ENCODE measurements at regions not wholly inside any gene's neighbourhood (a gene's known extent, or its start where the extent isn't known, plus 50 kb on each side); places are given as distances from the start of the nearest gene placed in this dataset.
A peak's percentile ranks its signal among the peaks of the same experiment; 100 is the strongest.
"Not testable (repeated sequence)": the region's sequence is repeated elsewhere in the genome, so short reads cannot be mapped to it uniquely, and the experiment has no call there.

DNA sequence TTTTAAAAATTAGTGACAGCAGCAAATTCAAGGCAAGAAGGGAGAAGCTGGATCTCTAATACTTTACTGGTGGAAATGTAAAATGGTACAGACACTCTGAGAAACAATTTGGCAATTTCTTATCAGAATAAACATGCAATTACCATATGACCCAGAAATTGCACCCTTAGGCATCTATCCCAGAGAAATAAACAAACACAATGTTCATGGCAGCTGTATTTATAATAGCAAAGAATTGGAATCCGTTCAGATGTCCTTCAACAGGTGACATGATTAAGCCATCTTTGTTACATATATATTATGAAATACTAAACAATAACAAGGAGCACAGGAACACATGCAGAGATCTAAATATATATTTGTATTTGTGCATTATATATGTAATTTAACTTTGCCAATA is 756.5 kb downstream of the SLITRK1 start:
- no peak for DNase-seq (ENCODE audit: low read depth, low spot score)

GRCh38 chr13:83121896-83122295 is 760.4 kb downstream of the SLITRK1 start:
- DNase-seq (ENCODE audit: low read depth, low spot score): no peak

DNA sequence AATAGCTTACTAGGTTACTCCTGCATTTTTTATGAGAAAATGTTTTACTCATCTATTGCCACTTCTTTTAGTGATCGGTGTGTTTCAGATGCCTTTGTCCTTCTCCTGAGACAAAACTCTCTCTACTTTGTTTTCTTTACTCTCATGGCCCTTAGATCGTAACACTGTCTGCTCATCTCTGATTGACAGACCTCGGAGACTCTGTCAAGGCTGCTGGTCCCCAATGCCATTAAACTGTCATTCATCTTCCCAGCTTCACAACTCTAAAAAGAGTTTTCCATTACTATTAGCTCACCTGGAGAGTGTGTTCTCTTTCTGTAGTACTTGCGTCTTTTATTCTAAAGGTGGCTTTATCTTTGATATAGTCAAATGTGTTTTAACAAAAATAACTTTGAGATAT is 765.2 kb downstream of the SLITRK1 start:
- DNase-seq (ENCODE audit: low read depth, low spot score): no peak

DNA sequence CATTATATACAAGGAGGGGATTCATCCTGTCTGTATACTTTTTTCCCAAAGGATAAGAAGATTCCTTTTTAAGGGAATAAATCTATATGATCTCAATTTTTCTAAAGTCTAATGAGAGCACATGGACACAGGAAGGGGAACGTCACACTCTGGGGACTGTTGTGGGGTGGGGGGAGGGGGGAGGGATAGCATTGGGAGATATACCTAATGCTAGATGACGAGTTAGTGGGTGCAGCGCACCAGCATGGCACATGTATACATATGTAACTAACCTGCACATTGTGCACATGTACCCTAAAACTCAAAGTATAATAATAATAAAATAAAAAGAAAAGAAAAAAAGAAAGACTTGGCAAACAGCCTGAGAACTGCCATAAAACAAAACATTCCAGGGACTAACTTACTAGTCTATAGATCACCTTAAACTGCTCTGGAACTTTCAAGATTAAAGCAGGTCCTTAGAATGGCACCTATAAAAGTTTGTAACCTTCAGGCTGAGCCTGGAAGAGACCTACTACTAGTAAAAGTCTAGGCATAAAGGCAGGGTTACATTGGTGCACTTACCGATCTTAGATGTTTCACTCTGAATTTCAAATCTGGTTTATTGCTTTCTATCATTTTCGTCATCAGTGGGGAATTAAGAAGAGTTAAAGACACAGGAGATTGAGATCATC is 780.6 kb downstream of the SLITRK1 start:
- not testable (repeated sequence) for DNase-seq (ENCODE audit: low read depth, low spot score)

DNA sequence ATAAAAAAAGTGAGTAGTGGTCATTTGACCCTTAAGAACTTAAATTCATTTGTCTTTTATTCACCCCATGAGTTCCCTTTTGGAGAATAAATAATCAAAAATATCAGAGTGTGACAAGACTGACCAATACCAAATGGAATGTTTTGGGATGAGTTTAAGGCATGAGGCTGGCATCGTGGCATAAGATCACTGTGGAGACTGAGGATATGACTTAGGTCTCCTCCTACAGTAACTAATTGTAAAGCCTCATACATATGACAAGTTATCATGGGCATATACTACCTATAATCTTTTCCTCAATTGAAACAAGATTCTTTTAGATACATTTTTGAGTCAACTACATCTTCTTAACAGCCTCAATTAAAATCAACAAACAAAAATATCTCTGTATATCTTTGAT is 782.0 kb downstream of the SLITRK1 start:
- DNase-seq (ENCODE audit: low read depth, low spot score): no peak

- no peak for DNase-seq (ENCODE audit: low read depth, low spot score)
Measured at GRCh38 chr13:83088858-83089257, 793.4 kb downstream of the SLITRK1 start.

DNA sequence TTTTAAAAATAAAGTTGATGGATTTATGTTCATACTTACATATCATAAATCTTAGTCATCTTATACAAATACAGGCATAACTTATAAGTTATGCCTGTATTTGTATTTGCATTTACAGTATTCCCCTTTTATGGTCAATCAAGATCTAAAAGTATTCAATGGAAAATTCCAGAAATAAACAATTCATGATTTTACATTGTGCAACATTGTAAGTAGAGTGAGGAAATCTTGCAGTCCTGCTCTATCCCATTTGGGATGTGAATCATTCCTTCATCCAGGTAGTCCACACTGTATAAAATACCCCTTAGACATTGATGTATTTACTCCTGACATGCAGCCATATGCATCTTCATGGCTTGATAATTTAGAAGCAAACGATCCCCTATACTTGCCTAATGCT is 795.3 kb downstream of the SLITRK1 start:
- DNase-seq (ENCODE audit: low read depth, low spot score): no peak

GRCh38 chr13:83086088-83086487 is 796.2 kb downstream of the SLITRK1 start:
- no peak for DNase-seq (ENCODE audit: low read depth, low spot score)

- no peak for DNase-seq (ENCODE audit: low read depth, low spot score)
Measured at GRCh38 chr13:83085186-83085900, 796.9 kb downstream of the SLITRK1 start.

DNA sequence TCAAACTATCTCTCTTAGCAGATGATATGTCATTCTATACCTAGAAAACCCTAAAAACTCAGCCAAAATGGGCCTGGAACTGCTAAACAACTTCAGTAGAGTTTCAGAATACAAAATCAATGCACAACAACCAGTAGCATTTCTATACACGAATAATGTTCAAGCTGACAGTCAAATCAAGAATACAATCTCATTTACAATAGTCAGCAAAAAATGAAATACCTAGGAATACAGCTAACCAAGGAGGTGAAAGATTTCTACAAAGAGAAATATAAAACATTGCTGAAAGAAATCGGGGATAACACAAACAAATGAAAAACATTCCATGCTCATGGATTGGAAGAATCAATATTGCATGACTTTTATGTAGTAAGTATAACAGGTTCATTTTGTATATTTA is 804.8 kb downstream of the SLITRK1 start:
- DNase-seq (ENCODE audit: low read depth, low spot score): no peak

GRCh38 chr13:83073930-83074329 is 808.3 kb downstream of the SLITRK1 start:
- not testable (repeated sequence) for DNase-seq (ENCODE audit: low read depth, low spot score)

DNA sequence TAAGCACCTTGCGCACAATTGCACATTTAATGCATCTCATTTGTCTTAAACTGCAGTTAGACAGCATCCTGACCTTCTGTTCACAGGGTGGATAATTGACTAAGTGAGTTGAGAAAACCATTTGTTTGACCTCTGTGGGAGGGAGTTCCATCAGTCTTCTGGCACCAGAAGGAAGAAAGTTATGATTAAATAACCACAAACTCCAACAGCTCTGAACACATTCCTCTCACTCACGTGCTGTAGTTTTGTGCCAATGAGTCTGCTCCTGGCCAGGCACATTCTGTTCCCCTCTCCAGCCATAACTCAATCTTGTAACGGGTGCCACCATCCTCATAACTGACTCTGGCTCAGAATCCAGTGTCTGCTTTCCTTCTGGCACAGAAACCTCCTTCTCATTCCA is 817.2 kb downstream of the SLITRK1 start:
- no peak for DNase-seq (ENCODE audit: low read depth, low spot score)

GRCh38 chr13:83057119-83057518 is 825.2 kb downstream of the SLITRK1 start:
- DNase-seq (ENCODE audit: low read depth, low spot score): no peak

- no peak for DNase-seq (ENCODE audit: low read depth, low spot score)
Measured at GRCh38 chr13:83056269-83056668, 826.0 kb downstream of the SLITRK1 start.

DNA sequence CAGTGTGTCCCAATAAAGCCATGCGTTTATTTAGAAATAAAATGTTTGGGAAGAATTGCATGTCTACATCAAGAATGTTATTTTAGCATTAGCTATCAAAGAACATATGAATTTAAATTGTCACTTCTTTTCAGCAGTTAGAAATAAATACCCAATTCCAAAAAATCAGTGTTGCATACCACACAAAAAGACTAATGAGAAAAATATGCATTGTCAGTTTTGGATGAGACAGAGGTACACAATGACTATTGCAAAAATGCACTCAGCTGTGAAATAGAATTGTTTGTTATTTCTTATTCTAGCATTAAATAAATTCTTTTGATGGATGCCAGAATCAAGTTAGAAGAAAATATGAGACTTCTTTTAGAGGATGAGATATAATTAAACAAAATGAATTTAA is 833.9 kb downstream of the SLITRK1 start:
- DNase-seq (ENCODE audit: low read depth, low spot score): no peak

GRCh38 chr13:83024955-83025594 is 857.2 kb downstream of the SLITRK1 start:
- peak; percentile 1 for DNase-seq (ENCODE audit: low read depth, low spot score)

DNA sequence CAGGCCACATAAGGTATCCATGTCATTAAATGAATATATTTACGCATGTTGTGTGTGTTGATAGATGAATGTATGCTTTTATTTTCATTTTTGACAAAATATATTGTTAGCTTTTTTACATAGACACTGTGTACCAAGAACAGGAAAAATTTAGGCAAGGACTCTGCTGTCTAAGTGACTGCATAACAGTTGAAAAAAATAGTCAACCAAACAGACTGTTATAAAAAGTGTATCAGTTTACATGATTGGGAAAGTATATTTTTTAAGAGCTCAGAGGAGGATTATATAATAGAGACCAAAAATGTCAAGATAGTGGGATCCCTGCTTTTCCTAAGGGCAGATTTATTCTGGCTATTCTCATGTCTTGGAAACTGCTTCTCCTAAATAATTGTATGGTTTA is 858.0 kb downstream of the SLITRK1 start:
- no peak for DNase-seq (ENCODE audit: low read depth, low spot score)

GRCh38 chr13:83019986-83020385 is 862.3 kb downstream of the SLITRK1 start:
- no peak for DNase-seq (ENCODE audit: low read depth, low spot score)

- DNase-seq (ENCODE audit: low read depth, low spot score): no peak
Measured at GRCh38 chr13:83009987-83010386, 872.3 kb downstream of the SLITRK1 start.

DNA sequence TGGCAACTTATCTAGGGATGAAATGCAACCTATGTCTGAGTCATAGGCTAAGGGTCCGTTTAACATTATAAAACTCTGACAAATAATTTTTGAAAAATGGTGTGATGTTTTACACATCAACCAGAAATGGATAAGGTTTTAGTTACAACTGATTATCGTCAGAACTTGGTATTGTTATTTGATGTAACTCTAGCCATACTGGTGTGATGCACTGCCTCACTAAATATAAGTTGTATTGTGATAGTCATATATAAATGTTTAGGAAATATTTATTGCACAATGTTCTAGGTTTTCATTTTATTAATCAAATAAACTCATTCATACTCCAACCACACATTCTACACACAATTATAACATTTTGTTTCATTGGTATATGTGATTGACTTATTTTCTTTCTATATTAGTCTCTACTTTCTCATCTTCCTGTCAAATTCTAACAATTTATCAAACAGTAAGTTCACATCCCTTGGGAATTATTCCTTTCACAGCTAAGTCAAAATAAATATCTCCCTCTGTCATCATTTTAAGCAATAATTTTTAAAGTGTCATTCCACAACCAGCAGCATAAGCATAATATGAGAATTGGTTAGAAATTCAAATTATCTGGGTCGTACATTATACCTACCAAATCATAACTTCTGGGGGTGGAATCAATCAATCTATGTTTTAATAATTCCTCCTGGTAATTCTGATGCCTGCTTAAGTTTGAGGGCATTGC is 873.9 kb downstream of the SLITRK1 start:
- no peak for DNase-seq (ENCODE audit: low read depth, low spot score)

- DNase-seq (ENCODE audit: low read depth, low spot score): no peak
Measured at GRCh38 chr13:83007226-83007625, 875.0 kb downstream of the SLITRK1 start.

GRCh38 chr13:83003185-83003584 is 879.1 kb downstream of the SLITRK1 start:
- DNase-seq (ENCODE audit: low read depth, low spot score): no peak
